ENCODE measurements at regions not wholly inside any gene's neighbourhood (a gene's known extent, or its start where the extent isn't known, plus 50 kb on each side); places are given as distances from the start of the nearest gene placed in this dataset.
"Not testable (repeated sequence)": the region's sequence is repeated elsewhere in the genome, so short reads cannot be mapped to it uniquely, and the experiment has no call there.

- ATAC-seq: peak; percentile 89
- H3K36me3 ChIP-seq: no peaks in the 10 kb centered on the region
These were observed 87.9 kb downstream of the ADAMTS15 start for GRCh38 chr11:130536106-130537040.

GRCh38 chr11:130539680-130540079 lies 91.2 kb downstream of the ADAMTS15 start:
- H3K4me3 ChIP-seq, H3K36me3 ChIP-seq, ATAC-seq, H3K4me1 ChIP-seq, H3K27me3 ChIP-seq, H3K27ac ChIP-seq, H3K9me3 ChIP-seq: not testable (repeated sequence)
- WGBS, 2 donors (ENCODE audit: low coverage in 1 of 2): 67 to 91% methylated on average over 1 of the region's 1 CpG

More at GRCh38 chr11:130536106-130537040, 87.9 kb downstream of the ADAMTS15 start:
- Histone ChIP-seq H3K27ac (peak overlapping the region in 2 of 4 donors; percentile 17 to 29), H3K4me1 (no peaks in the 10 kb centered on the region), H3K27me3 (no peaks in the 10 kb centered on the region), H3K9me3 (no peaks in the 10 kb centered on the region), H3K4me3 (no peak overlapping the region)
- 82 to 83% methylated on average over 8 to 10 of the region's 11 CpGs for WGBS, 2 donors (ENCODE audit: low coverage in 1 of 2)
- TF ChIP-seq POLR2AphosphoS5 (IDR thresholded peaks at IDR 0.05) (peak; percentile 9), POLR2A (IDR thresholded peaks at IDR 0.05) (no peak)

DNA sequence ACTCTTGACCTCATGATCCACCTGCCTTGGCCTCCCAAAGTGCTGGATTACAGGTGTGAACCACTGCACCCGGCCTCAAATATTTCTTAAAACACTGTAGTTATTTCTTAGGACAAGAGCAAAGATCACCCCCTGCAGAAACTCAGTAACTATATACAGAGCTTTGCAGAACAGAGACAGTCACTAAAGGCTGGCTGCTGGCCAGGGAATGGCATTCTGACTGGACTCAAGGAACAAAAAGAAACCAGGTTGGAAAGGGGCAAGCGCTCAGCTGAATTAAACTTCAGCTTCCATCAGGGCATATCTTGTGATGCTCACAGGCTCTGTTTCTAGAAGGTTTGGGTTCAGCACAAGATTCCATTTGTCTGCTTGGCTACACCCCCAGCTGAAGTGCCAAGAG lies 95.8 kb downstream of the ADAMTS15 start:
- WGBS, 2 donors (ENCODE audit: low coverage in 1 of 2): 13 to 100% methylated on average over 1 of the region's 2 CpGs
- H3K27me3 ChIP-seq: no peaks in the 10 kb centered on the region
- H3K27ac ChIP-seq: no peak overlapping the region
- no peak for ATAC-seq
- H3K36me3 ChIP-seq: no peaks in the 10 kb centered on the region
- no peak overlapping the region for H3K4me3 ChIP-seq
- no peaks in the 10 kb centered on the region for H3K9me3 ChIP-seq
- no peaks in the 10 kb centered on the region for H3K4me1 ChIP-seq
- TF ChIP-seq POLR2A (IDR thresholded peaks at IDR 0.05): no peak
- TF ChIP-seq, protein P1, sequence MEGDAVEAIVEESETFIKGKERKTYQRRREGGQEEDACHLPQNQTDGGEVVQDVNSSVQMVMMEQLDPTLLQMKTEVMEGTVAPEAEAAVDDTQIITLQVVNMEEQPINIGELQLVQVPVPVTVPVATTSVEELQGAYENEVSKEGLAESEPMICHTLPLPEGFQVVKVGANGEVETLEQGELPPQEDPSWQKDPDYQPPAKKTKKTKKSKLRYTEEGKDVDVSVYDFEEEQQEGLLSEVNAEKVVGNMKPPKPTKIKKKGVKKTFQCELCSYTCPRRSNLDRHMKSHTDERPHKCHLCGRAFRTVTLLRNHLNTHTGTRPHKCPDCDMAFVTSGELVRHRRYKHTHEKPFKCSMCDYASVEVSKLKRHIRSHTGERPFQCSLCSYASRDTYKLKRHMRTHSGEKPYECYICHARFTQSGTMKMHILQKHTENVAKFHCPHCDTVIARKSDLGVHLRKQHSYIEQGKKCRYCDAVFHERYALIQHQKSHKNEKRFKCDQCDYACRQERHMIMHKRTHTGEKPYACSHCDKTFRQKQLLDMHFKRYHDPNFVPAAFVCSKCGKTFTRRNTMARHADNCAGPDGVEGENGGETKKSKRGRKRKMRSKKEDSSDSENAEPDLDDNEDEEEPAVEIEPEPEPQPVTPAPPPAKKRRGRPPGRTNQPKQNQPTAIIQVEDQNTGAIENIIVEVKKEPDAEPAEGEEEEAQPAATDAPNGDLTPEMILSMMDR (IDR thresholded peaks at IDR 0.05): no peak
- TF ChIP-seq POLR2AphosphoS5 (IDR thresholded peaks at IDR 0.05): no peak
- no peak for TF ChIP-seq EP300 (IDR thresholded peaks at IDR 0.05)

DNA sequence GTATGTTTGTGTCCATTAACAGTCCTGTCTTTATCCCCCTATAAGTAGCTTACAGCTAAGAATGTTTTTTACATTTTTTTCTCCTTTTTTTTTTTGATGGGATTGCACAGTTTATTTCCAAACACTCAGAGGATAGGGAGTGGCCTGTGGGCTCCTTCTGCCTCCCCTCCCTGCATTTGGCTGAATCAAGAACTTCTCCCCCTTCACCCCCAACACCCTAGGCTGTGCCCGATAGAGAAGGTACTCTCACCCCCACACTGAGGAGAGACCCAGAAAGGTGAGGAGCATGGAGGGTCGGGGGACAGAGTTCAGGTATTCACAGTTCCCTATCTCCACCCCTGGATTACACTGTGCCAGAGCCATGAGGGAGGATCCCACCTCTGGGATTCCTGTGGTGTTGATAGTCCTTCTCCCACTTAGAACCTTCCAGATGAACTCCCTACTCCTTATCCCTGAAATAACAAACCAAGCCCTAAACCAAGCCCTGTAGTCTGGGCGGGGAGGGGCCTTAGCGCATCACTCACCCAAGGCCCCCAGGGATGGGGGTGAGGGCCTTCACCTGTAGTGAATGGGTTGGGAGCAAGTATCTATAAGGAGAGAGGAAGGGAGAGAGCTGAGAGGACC lies 97.1 kb downstream of the ADAMTS15 start:
- no peak for TF ChIP-seq POLR2AphosphoS5 (IDR thresholded peaks at IDR 0.05)
- TF ChIP-seq POLR2A (IDR thresholded peaks at IDR 0.05): no peak
- TF ChIP-seq EP300 (IDR thresholded peaks at IDR 0.05): no peak
- TF ChIP-seq, protein P1 (IDR thresholded peaks at IDR 0.05): no peak
- no peak overlapping the region for H3K27ac ChIP-seq
- H3K27me3 ChIP-seq: no peaks in the 10 kb centered on the region
- H3K4me1 ChIP-seq: no peaks in the 10 kb centered on the region
- no peaks in the 10 kb centered on the region for H3K9me3 ChIP-seq
- no peaks in the 10 kb centered on the region for H3K36me3 ChIP-seq
- no peak for ATAC-seq
- no peak overlapping the region for H3K4me3 ChIP-seq
- no CpG with 5 or more reads among the region's 4 CpGs for WGBS, 2 donors (ENCODE audit: low coverage in 1 of 2)

DNA sequence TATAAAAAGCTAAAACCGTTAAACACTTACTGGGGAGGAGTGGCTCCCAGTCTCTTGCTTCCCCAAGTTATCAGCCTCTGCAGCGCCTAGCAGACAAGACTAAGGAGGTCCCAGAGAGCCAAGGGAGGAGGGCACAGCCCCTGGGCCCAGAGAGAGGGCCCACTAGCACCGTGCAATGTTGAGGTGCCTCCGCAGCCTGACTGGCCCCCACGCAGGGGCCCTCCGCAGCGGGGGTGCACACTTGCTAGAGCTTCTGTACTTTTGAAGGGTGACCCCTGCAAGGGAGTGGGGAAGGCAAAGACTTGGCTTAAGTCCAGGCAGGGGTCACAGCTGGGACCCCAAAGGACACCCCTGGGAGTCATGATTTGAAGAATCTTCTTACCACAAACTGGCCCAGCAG lies 98.0 kb downstream of the ADAMTS15 start:
- WGBS, 2 donors (ENCODE audit: low coverage in 1 of 2): no CpG with 5 or more reads among the region's 7 CpGs
- Histone ChIP-seq H3K27ac (no peak overlapping the region), H3K4me1 (no peaks in the 10 kb centered on the region), H3K9me3 (no peaks in the 10 kb centered on the region), H3K36me3 (no peaks in the 10 kb centered on the region), H3K4me3 (no peak overlapping the region), H3K27me3 (no peaks in the 10 kb centered on the region)
- TF ChIP-seq EP300 (IDR thresholded peaks at IDR 0.05) (no peak), POLR2AphosphoS5 (IDR thresholded peaks at IDR 0.05) (no peak), POLR2A (IDR thresholded peaks at IDR 0.05) (no peak)
- TF ChIP-seq, protein P1 (IDR thresholded peaks at IDR 0.05): no peak
- ATAC-seq: no peak
